ENCODE measurements at regions not wholly inside any gene's neighbourhood (a gene's known extent, or its start where the extent isn't known, plus 50 kb on each side); places are given as distances from the start of the nearest gene placed in this dataset.

- intact Hi-C loops (cut with DNase I; ENCODE audit: low total_unique reads) (no loop called here), in situ Hi-C loops (cut with MboI; ENCODE audit: low pct_ligation_motif_present in 1 of 4, low pct_unique_long_range_greater_than_20kb in 1 of 4, low sequenced_read_pairs in 3 of 4) (no loop called here)
- Histone ChIP-seq H3K4me1 (no peaks in the 10 kb centered on the region), H3K4me3 (no peak overlapping the region), H3K27me3 (no peaks in the 10 kb centered on the region), H3K27ac (no peak overlapping the region), H3K9me3 (no peaks in the 10 kb centered on the region), H3K36me3 (no peaks in the 10 kb centered on the region)
- no peak for DNase-seq
- 60 to 70% methylated on average over 3 to 4 of the region's 4 CpGs for WGBS, 2 donors (ENCODE audit: low coverage in 1 of 2)
- TF ChIP-seq CTCF (IDR thresholded peaks at IDR 0.05), result no peak
- no peak for TF ChIP-seq POLR2AphosphoS5 (IDR thresholded peaks at IDR 0.05)
- TF ChIP-seq EP300 (IDR thresholded peaks at IDR 0.05; ENCODE audit: low read depth), result no peak
- no peak for TF ChIP-seq POLR2A (IDR thresholded peaks at IDR 0.05)
Observed at GRCh38 chr10:47230482-47230881, 69.5 kb upstream of the GDF10 start.

GRCh38 chr10:47230957-47231356, 69.0 kb upstream of the GDF10 start:
- DNase-seq, result no peak
- no peak for TF ChIP-seq POLR2AphosphoS5 (IDR thresholded peaks at IDR 0.05)
- no peak for TF ChIP-seq POLR2A (IDR thresholded peaks at IDR 0.05)
- TF ChIP-seq CTCF (IDR thresholded peaks at IDR 0.05), result no peak
- no peak for TF ChIP-seq EP300 (IDR thresholded peaks at IDR 0.05; ENCODE audit: low read depth)
- Histone ChIP-seq H3K4me1 (no peaks in the 10 kb centered on the region), H3K27me3 (no peaks in the 10 kb centered on the region), H3K36me3 (no peaks in the 10 kb centered on the region), H3K4me3 (no peak overlapping the region), H3K27ac (no peak overlapping the region), H3K9me3 (no peaks in the 10 kb centered on the region)
- intact Hi-C loops (cut with DNase I; ENCODE audit: low total_unique reads) (no loop called here), in situ Hi-C loops (cut with MboI; ENCODE audit: low pct_ligation_motif_present in 1 of 4, low pct_unique_long_range_greater_than_20kb in 1 of 4, low sequenced_read_pairs in 3 of 4) (no loop called here)

- in situ Hi-C loops (cut with MboI; ENCODE audit: low pct_ligation_motif_present in 1 of 4, low pct_unique_long_range_greater_than_20kb in 1 of 4, low sequenced_read_pairs in 3 of 4), result no loop called here
- H3K4me1 ChIP-seq, result no peaks in the 10 kb centered on the region
- H3K36me3 ChIP-seq, result no peaks in the 10 kb centered on the region
- H3K9me3 ChIP-seq, result no peaks in the 10 kb centered on the region
- TF ChIP-seq POLR2A (IDR thresholded peaks at IDR 0.05) (no peak), EP300 (IDR thresholded peaks at IDR 0.05; ENCODE audit: low read depth) (no peak), POLR2AphosphoS5 (IDR thresholded peaks at IDR 0.05) (no peak), CTCF (IDR thresholded peaks at IDR 0.05) (no peak)
- H3K27me3 ChIP-seq, result no peaks in the 10 kb centered on the region
- H3K4me3 ChIP-seq, result no peak overlapping the region
- DNase-seq, result no peak
- intact Hi-C loops (cut with DNase I; ENCODE audit: low total_unique reads), result no loop called here
- H3K27ac ChIP-seq, result no peak overlapping the region
- 56 to 72% methylated on average over 1 to 2 of the region's 2 CpGs for WGBS, 2 donors (ENCODE audit: low coverage in 1 of 2)
Observed at GRCh38 chr10:47231414-47231813, 68.6 kb upstream of the GDF10 start.

- no peak for DNase-seq
- TF ChIP-seq EP300 (IDR thresholded peaks at IDR 0.05; ENCODE audit: low read depth), result no peak
- TF ChIP-seq POLR2AphosphoS5 (IDR thresholded peaks at IDR 0.05), result no peak
- no peak for TF ChIP-seq POLR2A (IDR thresholded peaks at IDR 0.05)
- TF ChIP-seq CTCF (IDR thresholded peaks at IDR 0.05), result no peak
- Histone ChIP-seq H3K36me3 (no peaks in the 10 kb centered on the region), H3K4me1 (no peaks in the 10 kb centered on the region), H3K9me3 (peaks cover 0 to 4% of the 10 kb centered on the region in 2 donors), H3K27me3 (no peaks in the 10 kb centered on the region), H3K4me3 (no peak overlapping the region), H3K27ac (no peak overlapping the region)
- in situ Hi-C loops (cut with MboI; ENCODE audit: low pct_ligation_motif_present in 1 of 4, low pct_unique_long_range_greater_than_20kb in 1 of 4, low sequenced_read_pairs in 3 of 4) (no loop called here), intact Hi-C loops (cut with DNase I; ENCODE audit: low total_unique reads) (no loop called here)
Observed at GRCh38 chr10:47233631-47234030, 66.4 kb upstream of the GDF10 start.
